ENCODE measurements at regions not wholly inside any gene's neighbourhood (a gene's known extent, or its start where the extent isn't known, plus 50 kb on each side); places are given as distances from the start of the nearest gene placed in this dataset.

- Mint-ChIP-seq H3K36me3 (ENCODE audit: low read depth) (no peaks in the 10 kb centered on the region), H3K4me3 (peak overlapping the region; percentile 63), H3K9me3 (peaks cover 17% of the 10 kb centered on the region), H3K4me1 (peaks cover 60% of the 10 kb centered on the region), H3K27me3 (ENCODE audit: low read depth, poor library complexity) (peaks cover 7% of the 10 kb centered on the region), H3K27ac (no peak overlapping the region)
- TF ChIP-seq CTCF (IDR thresholded peaks at IDR 0.05) = no peak
- DNase-seq = no peak
These were observed 224.7 kb downstream of the ZIC5 start for GRCh38 chr13:99746637-99747402.

DNA sequence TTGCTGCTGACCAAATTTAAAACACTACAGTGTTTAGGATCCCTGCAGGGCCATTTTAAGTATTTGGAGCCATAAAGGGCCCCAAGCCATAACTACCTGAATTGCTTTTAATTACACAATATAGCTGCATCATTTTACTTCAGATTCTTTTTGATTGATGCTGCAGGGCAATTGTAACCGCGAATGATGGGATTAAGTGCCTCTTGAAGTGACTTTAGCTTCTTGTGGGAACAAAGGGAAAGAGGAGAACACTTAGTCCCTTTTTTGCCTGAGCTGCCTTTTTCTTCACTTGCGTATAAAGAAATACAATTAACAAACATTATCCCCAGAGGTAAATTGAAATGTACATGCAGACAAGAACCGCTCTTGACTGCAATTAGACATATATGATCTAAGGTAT is 228.5 kb downstream of the ZIC5 start:
- no peaks in the 10 kb centered on the region for H3K36me3 Mint-ChIP-seq (ENCODE audit: low read depth)
- H3K27ac Mint-ChIP-seq = peak overlapping the region; percentile 66
- H3K9me3 Mint-ChIP-seq = no peaks in the 10 kb centered on the region

GRCh38 chr13:99741960-99742359 is 229.6 kb downstream of the ZIC5 start:
- Mint-ChIP-seq H3K36me3 (ENCODE audit: low read depth) (no peaks in the 10 kb centered on the region), H3K27ac (no peak overlapping the region), H3K27me3 (ENCODE audit: low read depth, poor library complexity) (no peaks in the 10 kb centered on the region), H3K4me3 (no peak overlapping the region), H3K9me3 (no peaks in the 10 kb centered on the region), H3K4me1 (peaks cover 85% of the 10 kb centered on the region)
- no peak for TF ChIP-seq CTCF (IDR thresholded peaks at IDR 0.05)
- DNase-seq = no peak

More for the DNA sequence above, 228.5 kb downstream of the ZIC5 start:
- no peak overlapping the region for H3K4me3 Mint-ChIP-seq
- DNase-seq = no peak
- H3K27me3 Mint-ChIP-seq (ENCODE audit: low read depth, poor library complexity) = peaks cover 3% of the 10 kb centered on the region
- TF ChIP-seq CTCF (IDR thresholded peaks at IDR 0.05) = no peak
- H3K4me1 Mint-ChIP-seq = peaks cover 86% of the 10 kb centered on the region

GRCh38 chr13:99740251-99740979 is 231.2 kb downstream of the ZIC5 start:
- no peak for DNase-seq
- Mint-ChIP-seq H3K36me3 (ENCODE audit: low read depth) (no peaks in the 10 kb centered on the region), H3K27ac (peak overlapping the region; percentile 42), H3K4me1 (peaks cover 77% of the 10 kb centered on the region), H3K4me3 (no peak overlapping the region), H3K9me3 (no peaks in the 10 kb centered on the region), H3K27me3 (ENCODE audit: low read depth, poor library complexity) (peaks cover 4% of the 10 kb centered on the region)
- TF ChIP-seq CTCF (IDR thresholded peaks at IDR 0.05) = no peak

GRCh38 chr13:99738626-99739025 is 232.9 kb downstream of the ZIC5 start:
- DNase-seq = no peak
- Mint-ChIP-seq H3K9me3 (no peaks in the 10 kb centered on the region), H3K27me3 (ENCODE audit: low read depth, poor library complexity) (peaks cover 4% of the 10 kb centered on the region), H3K27ac (no peak overlapping the region), H3K4me1 (peaks cover 81% of the 10 kb centered on the region), H3K36me3 (ENCODE audit: low read depth) (no peaks in the 10 kb centered on the region), H3K4me3 (no peak overlapping the region)
- TF ChIP-seq CTCF (IDR thresholded peaks at IDR 0.05) = no peak
